ENCODE measurements at regions not wholly inside any gene's neighbourhood (a gene's known extent, or its start where the extent isn't known, plus 50 kb on each side); places are given as distances from the start of the nearest gene placed in this dataset.
A peak's percentile ranks its signal among the peaks of the same experiment; 100 is the strongest.
"Not testable (repeated sequence)": the region's sequence is repeated elsewhere in the genome, so short reads cannot be mapped to it uniquely, and the experiment has no call there.

DNA sequence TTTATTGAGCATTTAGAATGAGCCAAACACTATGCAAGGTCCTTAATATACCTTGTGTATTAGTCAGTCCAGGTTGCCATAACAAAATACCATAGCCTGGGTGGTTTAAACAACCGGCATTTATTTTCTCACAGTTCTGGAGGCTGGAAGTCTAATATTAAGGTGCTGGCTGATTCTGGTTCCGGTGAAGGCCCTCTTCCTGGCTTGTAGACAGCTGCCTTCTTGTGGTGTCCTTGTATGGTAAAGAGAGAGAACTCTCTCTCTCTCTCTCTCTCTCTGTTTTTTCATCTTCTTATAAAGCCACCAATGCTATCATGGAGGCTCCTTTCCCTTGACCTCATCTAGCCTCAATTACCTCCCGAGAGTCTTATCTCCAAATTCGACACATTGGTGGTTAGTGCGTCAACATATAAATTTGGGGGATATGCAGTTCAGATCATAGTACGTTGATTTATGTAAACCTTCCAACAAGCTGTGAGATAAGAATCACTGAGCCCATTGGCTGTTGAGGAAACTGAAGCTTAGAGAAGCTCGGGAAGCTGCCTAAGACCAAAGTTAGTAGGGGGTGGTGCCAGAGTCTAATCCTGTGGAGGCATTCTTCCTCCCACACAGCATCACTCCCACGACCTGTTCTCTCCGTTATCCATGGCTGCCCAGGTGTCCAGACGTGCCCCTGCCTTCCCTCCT is 298.0 kb upstream of the PROK2 start:
- DNase-seq, result no peak

DNA sequence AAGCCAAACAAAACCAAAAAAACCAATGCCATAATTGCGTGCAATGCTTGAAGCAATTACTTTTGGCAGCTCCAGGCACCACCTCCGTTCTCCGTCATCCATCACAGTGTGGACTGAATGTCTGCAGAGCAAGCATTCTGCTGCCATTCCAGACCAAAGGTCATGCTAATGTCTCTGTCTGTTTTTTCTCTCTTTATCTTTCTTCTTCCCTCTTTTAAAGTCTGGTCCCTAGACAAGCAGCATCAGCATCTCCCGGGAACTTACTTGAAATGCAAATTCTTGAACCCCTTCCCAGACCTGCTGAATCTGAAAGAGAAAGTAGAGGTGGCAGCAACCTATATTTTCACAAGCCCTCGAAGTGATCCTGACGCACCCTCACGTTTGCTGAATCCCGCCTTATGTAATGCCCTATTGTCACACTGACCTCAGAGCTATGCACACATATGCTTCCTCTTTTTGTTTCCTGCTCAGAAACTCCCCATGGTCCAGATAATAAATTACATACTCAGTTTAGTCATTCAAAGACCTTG is 297.3 kb upstream of the PROK2 start:
- no peak for DNase-seq

DNA sequence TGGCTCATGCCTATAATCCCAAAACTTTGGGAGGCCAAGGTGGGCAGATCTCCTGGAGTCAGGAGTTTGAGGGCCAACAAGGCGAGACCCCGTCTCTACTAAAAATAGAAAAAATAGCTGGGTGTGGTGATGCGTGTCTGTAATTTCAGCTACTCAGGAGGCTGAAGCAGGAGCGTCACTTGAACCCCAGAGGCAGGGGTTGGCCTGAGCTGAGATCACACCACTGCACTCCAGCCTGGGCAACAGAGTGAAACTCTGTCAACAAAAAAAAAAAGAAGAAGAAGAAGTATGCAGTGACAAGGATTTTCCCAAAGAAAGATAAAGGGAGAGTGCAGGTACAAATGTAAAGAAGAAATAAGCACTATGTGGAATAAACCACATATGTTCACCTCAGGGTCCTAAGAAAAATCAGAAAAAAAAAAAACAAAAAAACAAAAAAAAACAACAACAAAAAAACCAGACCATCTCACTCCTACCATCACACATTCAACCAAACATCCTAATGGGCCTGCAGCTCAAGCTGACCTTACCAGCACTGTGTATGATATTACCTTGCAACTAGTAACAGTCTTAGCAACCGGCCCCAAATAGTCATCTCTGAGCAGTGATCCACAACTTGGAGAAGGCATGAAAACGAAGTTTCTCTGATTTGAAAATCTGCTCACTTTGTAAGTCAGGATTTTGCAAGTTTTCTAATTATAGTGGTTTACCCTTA is 296.7 kb upstream of the PROK2 start:
- DNase-seq, result no peak

DNA sequence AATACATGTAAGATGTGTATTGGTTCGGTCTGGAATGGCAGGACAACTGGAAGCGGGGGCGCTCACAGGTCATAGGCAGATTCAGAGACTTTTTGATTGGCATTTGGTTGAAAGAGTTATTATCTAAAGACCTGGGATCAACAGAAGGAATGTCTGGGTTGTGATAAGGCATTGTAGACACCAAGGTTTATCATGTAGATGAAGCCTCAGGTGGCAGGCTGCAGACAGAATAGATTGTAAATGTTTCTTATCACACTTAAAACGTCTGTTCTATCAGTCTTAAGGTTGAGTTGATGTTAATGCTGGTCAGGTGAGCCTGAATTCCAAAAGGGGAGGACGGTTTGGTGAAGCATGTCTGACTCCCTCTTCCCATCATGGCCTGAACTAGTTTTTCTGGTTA is 295.9 kb upstream of the PROK2 start:
- no peak for DNase-seq

DNA sequence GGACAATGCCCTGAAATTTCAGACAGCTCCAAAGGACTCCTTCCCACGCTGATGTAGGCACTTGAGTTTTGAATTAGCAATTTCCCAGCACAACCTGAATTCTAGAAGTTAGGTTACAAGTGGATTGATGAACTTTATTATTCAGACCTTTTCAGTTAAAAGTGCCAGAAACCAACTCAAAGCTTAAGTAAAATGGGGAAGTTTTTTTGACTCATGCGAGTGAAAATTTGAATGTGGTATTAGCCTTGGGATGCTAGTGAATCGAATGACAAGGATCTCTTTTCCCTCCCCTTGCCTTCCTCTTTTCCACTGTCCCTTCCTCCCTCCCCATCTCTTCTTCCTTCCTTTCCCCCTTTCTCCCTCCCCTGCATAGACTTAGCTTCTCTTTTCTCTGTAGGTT is 295.1 kb upstream of the PROK2 start:
- DNase-seq, result no peak

DNA sequence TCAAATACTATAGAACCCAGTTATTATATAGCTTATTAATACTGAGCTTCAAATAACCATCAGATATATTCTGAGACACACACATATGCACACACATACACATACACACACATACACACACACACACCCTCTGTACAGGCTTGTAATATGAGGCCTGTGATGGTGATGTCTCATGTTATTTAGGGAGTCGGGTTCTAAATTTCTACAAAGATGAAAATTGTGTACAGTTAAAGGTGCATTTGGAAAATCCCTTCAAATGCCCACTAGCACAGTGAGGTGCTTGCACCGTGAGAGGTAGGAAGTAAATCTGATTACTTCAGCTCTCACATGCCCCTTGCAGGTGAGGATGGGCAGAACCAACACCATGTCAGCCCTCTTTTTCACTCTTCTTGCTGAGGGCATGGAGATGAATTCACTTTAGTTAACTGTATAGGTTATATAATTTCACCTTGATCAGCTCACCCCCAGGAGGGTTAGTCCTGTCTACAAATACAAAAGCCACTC is 294.5 kb upstream of the PROK2 start:
- no peak for DNase-seq

DNA sequence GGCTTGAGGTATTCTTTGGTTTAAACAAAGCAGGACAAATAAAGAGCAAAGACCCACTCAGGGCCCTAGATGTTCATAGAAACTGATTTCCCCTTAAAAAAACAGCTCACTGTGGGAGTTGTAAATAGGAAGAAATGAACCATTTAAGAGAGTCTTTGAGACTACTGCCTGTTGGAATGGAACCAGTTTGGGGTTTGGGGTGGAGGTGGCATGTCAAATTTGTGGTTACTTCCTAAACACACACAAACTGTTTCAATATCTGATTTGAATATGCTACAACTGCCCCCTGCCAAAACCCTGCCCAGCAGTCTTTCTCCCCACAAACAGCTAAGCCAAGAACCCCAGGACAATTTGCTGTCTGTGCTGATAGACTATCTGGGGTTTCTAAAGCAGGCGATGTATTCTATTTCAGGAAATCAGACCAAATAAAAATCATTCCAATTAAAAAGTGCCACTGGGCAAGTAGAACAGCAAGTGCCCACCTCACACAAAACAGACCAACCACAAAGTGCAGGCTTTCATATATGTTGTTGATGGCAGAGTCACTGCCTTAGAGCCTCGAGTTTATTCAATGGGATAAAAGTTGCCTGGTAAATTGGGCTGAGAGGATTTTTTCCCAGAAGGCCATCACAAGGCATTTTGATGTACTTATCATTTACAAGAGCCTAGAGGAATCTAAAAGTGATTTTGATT is 293.9 kb upstream of the PROK2 start:
- no peak for DNase-seq

DNA sequence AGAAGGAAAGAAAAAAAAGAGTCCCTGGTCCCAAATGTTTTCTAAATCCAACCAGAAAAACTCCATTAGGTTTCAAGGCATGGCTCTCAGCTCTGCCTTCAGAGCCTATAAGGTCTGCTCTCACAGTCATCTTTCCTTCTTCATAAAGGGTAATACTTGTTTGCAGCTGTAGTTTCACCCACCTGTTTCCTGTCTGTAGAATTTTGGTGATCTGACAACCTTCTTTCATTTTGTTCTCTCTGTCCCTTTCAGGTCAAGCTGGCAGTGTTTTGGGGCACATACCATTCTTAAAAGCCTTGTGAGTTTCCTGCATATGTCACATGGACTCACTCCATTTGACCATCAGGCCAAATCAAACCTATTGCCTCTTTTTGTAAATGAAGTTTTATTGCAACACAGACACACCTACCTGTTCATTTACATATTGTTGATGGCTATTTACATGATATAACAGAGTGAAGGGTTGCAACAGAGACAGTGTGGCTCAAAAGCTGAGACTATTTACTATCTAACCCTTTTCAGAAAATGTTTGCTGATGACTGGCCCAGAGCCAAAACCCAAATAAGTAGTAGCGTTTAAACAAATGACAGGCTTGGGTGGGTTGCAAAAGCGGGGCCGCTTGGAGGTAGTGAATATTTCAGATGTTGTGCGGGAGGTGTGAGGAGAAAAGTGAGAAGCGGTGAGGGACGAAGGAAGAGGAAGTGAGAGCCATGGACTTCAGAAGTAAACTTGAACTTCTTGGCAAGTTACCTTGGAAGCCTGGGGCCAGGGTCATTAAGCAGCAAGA is 292.7 kb upstream of the PROK2 start:
- DNase-seq, result no peak

DNA sequence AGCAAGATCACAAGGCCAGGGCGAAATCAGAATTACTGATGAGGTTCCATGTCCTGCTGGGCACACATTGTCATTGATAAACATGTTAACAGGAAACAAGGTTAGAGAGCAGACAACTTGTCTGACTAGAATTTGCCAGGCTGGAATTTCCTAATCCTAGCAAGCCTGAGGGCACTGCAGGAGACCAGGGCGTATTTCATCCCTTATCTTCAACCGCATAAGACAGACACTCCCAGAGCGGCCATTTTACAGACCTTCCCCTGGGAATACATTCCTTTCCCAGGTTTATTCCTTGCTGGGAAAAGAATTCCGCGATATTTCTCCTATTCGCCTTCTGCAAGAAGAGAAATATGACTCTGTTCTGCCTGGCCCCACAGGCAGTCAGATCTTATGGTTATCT is 290.9 kb upstream of the PROK2 start:
- DNase-seq, result not testable (repeated sequence)

DNA sequence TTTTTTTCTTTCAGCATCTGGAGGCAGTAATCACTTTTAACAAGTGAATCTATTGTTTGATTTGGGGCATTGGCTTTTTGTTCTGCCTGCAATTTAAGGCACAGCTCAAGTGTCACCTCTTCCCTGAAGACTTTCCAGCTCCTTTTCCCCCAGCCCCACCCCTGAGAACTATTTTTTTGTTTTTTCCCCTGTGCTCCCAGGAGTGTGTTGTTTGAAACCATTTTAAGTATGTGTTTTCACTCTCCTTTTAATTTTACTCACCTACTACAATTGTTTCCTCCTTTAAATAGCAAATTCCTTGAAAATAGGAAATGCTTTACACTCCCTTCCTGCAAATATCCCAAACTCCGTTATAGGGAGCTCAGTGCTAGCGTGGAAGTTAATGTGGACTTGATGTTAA is 286.7 kb upstream of the PROK2 start:
- DNase-seq, result no peak

DNA sequence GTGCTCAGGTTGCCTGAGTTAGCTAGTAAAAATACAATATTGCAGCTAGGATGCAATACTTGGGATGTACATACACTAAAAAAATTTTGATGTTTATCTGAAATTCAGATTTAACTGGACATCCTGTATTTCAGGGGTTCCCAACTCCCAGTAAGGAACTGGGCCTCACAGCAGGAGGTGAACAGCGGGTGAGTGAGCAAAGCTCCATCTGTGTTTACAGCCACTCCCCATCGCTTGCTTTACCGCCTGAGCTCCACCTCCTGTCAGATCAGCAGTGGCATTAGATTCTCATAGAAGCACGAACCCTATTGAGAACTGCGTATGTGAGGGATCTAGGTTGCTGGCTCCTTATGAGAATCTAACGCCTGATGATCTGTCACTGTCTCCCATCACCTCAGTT is 285.1 kb upstream of the PROK2 start:
- DNase-seq, result no peak

DNA sequence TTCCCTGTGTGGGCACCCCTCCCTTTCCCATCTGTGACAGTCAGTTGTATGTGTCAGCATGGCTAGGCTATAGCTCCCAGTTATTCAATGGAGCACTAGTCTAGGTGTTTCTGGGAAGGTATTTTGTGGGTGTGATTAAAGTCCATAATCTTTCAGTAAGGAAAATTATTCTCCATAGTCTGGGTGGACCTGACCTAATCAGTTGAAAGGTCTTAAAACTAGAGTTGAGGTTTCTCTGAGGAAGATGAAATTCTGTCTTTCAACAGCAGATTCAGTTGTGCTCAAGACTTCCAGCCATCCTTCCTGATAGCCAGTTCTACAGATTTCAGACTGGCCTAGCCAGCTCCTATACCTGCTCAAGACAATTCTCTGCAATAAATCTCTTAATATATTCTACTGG is 284.6 kb upstream of the PROK2 start:
- no peak for DNase-seq

DNA sequence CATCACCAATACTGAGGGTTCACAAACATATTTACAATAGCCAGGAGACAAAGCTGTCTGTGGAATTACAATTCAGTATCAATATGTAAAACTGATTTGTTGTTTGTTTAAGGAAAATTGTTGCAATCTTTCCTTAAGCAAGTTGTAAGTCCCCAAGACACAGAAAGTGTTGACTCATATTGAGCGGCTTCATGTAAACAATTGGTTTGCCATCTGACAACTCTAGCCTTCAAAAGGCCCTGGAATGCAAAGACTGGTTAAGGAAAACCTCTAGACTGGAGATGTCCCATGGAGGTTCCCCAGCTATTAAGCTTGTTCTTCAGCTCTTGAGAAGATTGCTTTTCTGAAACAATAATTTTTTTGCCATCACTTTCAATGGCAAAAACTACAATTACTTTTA is 283.7 kb upstream of the PROK2 start:
- DNase-seq, result no peak

DNA sequence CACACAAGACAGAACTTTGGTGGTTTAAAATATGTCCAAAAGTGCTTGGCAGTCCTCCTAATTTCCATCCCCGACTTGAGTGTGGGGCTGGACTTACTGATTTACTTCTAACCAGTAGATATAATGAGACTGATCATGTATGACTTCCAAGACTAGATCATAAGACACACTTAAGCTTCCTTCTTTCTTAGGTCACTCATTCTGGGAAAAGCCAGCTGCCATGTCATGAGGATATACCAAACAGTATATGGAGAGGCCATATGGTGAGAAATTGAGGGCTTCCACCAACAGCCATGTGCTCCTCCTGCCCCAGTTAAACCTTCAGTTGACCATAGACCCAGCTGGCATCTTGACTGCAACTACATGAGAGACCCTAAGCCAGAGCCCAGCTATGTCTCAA is 282.8 kb upstream of the PROK2 start:
- DNase-seq, result no peak

DNA sequence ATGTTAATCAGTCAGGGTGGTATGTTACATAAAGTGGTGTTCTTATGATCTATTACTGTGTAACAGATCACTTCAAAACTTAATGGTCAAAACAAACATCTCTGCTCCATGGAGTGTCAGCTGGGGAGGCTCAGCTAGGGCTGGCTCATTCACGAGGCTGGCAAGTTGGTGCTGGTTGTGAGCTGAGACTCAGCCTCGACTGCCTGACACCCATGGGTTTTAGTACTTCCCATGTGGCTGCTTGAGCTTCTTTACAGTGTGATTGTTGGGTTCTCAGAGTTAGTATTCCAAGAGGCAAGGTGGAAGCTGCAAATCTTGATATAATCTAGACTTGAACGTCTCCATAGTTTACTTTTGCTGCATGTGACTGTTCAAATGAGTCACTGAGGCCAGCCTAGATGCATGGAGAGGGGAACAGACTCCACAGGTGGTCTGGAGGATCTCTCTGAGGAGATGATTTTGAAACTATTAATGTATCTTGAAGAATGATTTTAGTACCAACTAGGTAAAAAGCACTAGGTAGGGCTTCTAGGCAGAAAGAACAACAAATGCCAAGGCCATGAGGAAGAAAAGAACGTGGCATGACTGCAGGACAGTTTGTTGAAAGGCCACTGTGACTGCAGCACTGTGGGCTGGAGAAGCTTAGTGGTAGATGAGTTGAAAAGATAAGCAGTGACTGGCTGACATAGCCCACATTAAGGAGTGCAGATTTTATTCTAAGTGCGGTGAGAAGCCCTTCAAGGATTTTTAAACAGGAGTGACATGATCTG is 281.1 kb upstream of the PROK2 start:
- no peak for DNase-seq

DNA sequence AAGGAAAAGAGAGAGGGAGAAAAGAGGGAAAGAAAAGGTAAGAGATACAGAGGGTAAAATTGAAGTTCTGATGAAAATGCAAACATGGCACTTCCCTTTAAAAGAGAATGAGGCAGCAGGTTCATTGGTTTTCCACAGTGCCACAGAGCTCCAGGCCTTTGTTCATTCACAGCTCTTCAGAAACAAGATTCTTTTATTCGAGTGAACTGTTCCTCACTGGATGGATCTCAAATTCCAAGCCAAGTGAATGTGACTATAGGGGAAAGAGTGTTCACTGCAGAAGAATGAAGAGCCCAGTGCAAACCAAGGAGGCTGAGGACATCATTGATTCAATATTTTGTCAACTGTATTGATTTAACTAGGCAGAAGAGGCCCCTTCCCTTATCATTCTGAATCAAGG is 280.3 kb upstream of the PROK2 start:
- no peak for DNase-seq

DNA sequence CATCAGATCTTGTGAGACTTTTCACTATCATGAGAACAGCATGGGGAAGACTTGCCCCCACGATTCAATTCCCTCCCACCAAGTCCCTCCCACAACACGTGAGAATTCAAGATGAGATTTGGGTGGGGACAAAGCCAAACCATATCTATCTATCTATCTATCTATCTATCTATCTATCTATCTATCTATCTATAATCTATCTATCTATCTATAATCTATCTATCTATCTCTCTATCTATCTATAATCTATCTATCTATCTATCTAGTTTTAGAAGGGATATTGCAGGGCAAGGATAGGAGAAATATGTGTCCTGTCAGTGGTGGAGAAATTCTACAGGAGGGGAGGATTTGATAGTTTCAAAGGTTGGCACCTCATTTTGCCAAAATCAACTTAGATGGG is 279.8 kb upstream of the PROK2 start:
- not testable (repeated sequence) for DNase-seq

DNA sequence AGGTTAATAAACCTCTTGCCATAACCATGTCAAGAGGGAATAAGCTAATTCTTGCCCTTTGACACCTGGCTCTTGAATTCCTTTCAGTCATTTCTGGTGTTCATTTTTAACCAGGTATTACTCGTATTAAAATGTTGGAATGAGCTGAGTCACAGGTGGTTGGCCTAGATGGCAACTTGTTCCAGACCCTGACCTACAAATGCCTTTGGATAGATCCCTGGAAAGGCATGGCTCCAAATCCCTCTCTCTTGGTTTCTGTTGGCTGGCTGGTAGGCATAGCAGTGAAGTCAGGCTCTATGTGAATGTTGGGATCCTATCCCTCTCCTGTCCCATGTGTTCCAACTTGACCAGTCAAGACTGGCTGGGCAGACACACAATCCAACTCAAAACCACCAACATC is 277.1 kb upstream of the PROK2 start:
- DNase-seq, result no peak

DNA sequence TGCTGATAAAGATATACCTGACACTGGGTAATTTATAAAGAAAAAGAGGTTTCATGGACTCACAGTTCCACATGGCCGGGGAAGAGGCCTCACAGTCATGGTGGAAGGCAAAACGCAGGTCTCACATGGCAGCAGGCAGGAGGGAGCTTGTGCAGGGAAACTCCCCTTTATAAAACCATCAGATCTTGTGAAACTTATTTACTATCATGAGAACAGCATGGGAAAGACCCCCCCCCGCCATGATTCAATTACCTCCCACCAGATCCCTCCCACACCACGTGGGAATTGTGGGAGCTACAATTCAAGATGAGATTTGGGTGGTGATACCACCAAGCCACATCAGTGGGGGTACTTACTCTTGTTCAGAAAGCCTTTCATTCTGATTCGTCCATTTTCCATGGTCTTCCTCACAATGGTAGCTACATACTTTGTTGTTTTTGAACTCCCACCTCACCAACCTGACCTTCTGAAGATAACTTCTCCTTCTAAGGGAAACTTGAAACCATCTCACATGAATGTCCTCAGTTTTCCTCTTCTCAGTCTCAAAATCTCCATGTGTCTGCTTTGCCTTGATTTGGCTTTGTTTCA is 275.6 kb upstream of the PROK2 start:
- DNase-seq, result no peak

DNA sequence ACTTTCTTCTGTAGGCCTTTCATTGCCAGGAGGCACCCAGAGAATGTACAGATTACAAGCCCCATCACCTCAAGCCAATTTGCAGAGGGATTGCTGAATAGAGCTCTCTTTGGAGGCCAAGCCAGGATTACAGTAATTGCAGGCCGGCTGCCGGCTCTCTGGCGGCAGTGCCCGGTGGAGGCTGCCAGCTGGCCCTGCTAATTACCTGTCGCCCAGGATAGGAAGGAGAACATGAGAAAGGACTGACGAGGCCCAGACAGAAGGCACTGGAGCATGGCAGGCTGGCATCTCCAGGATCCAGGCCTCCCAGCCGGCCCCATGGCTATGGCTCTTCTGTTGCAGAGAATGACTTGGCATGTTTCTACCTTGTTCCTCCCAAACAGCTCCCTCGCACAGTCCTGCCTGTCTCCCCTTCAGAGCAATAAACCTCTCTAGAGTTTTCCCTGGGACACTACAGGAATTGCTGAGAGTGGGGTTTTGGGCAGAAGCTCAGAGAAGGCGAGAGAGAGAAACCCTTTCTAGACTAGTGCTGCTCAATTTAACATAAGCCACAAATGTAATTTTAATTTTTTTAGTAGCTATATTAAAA is 273.6 kb upstream of the PROK2 start:
- DNase-seq, result peak in 1 of 2 experiments; percentile 59

DNA sequence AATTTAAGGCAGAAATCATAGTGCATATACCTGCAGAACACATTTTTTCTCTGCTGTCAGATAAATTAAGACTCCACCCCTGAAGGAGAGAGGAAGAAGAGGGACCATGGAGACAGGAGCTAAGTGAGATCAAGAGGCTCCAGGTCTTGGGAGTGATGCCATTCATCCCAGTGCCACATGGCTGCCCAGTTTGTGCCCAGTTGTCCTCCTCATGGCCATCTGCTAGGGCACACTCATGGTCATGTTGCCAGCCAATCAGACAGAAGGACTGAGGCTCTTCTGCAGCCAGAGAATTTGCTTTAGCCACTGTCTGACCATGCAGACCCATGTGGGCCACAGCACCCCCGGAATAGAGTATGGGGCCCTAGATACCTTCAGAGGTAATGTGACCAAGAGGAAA is 270.5 kb upstream of the PROK2 start:
- no peak for DNase-seq

Data from SHP77 (cell line).